ENCODE measurements at regions not wholly inside any gene's neighbourhood (a gene's known extent, or its start where the extent isn't known, plus 50 kb on each side); places are given as distances from the start of the nearest gene placed in this dataset.

GRCh38 chr9:113648048-113648447 lies 184.5 kb downstream of the RGS3 start:
- TF ChIP-seq CTCF (IDR thresholded peaks at IDR 0.05) (no peak), POLR2A (IDR thresholded peaks at IDR 0.05) (no peak)
